Endothelial cell of umbilical vein (primary cell): ENCODE measurements at regions not wholly inside any gene's neighbourhood (a gene's known extent, or its start where the extent isn't known, plus 50 kb on each side); places are given as distances from the start of the nearest gene placed in this dataset.

Source experiments
- BruUV-seq: library from RNA; stranded (reverse); fragments of 400-500 nt; replicated peaks from 2 replicates; lab custom pipeline; 2021; lab: Mats Ljungman, UMichigan
- CTCF ChIA-PET: fragments of 300-600, 350-600 bp; sonication (Branson Sonifier 250); formaldehyde crosslinking; loops from one replicate; lab custom pipeline; 2021; ENCODE audit warnings: antibody characterized with exemption, inconsistent platforms; lab: Charles Lee
- POLR2A ChIA-PET: fragments of 300-600, 350-600 bp; sonication (Branson Sonifier 250); formaldehyde crosslinking; loops from one replicate; lab custom pipeline; 2021; ENCODE audit warnings: antibody characterized with exemption, inconsistent platforms; lab: Charles Lee
- DNase-seq: peaks from one replicate; pipeline ENCODE4 v3.0.0-alpha.2; 2011; ENCODE audit warnings: low read depth, low spot score
- FAIRE-seq: peaks from 2 replicates; lab custom pipeline; 2011; peaks lifted over from hg19 to GRCh38; lab: Jason Lieb, UNC
- H2AFZ ChIP-seq: 2 replicates; pipeline ENCODE4 v1.6.0; 2012; ENCODE audit warnings: low read depth, low read length, control low read depth, inconsistent platforms
- H3K27ac ChIP-seq: 2 replicates; pipeline ENCODE4 v1.5.1; 2011; ENCODE audit warnings: low read depth, mild to moderate bottlenecking, control low read depth, low read length, moderate library complexity; ENCODE audit not compliant: insufficient read depth
- H3K27me3 ChIP-seq, 2 experiments: 2 replicates each; pipeline versions ENCODE4 v1.6.0 to v1.6.1; 2011; ENCODE audit warnings: low read length in 2 of 2, mixed read lengths in 1 of 2; ENCODE audit not compliant: control insufficient read depth in 2 of 2, insufficient read depth in 2 of 2
- H3K36me3 ChIP-seq, 2 experiments: 2 replicates in 1 of 2; 3 replicates in 1 of 2; pipeline ENCODE4 v1.5.1; 2011; ENCODE audit warnings: low read length in 2 of 2, mild to moderate bottlenecking in 1 of 2, moderate library complexity in 1 of 2; ENCODE audit not compliant: control insufficient read depth in 2 of 2, insufficient read depth in 2 of 2; ENCODE audit errors: extremely low read depth in 1 of 2
- H3K4me1 ChIP-seq: 3 replicates; pipeline ENCODE4 v1.5.1; 2011; ENCODE audit warnings: mild to moderate bottlenecking, low read length; ENCODE audit not compliant: control insufficient read depth, insufficient read depth; ENCODE audit errors: extremely low read depth
- H3K4me2 ChIP-seq: 2 replicates; pipeline ENCODE4 v1.6.1; 2011; ENCODE audit warnings: low read length, control low read depth, mixed read lengths; ENCODE audit not compliant: insufficient read depth
- H3K4me3 ChIP-seq, 3 experiments: fragments of 200-600 bp in 1 of 3; sonication (generic), shearing (Covaris generic) in 1 of 3; replicated peaks in 1 of 3; 2 replicates each; pipeline ENCODE4 v1.5.1; 2011 to 2016; ENCODE audit warnings: control low read depth in 3 of 3, low read length in 3 of 3, mild to moderate bottlenecking in 2 of 3, inconsistent platforms in 1 of 3, low read depth in 1 of 3, moderate library complexity in 1 of 3; ENCODE audit not compliant: insufficient read depth in 1 of 3
- H3K79me2 ChIP-seq: 2 replicates; pipeline ENCODE4 v1.6.0; 2012; ENCODE audit warnings: low read length, inconsistent platforms; ENCODE audit not compliant: control insufficient read depth, insufficient read depth
- H3K9ac ChIP-seq: replicated peaks from 2 replicates; pipeline ENCODE3; 2011; ENCODE audit warnings: low read length, control low read depth; ENCODE audit not compliant: insufficient read depth; ENCODE audit errors: extremely low read depth
- H3K9me1 ChIP-seq: replicated peaks from 3 replicates; pipeline ENCODE4 v1.6.0; 2011; ENCODE audit warnings: mild to moderate bottlenecking, low read length; ENCODE audit not compliant: control insufficient read depth, insufficient read depth; ENCODE audit errors: extremely low read depth
- H3K9me3 ChIP-seq: replicated peaks from 2 replicates; pipeline ENCODE4 v1.5.1; 2012; ENCODE audit warnings: low read length, inconsistent platforms; ENCODE audit not compliant: control insufficient read depth, insufficient read depth
- H4K20me1 ChIP-seq: replicated peaks from 2 replicates; pipeline ENCODE3; 2011; ENCODE audit warnings: mild to moderate bottlenecking, low read length; ENCODE audit not compliant: control insufficient read depth, insufficient read depth; ENCODE audit errors: extremely low read depth
- CTCF ChIP-seq, 2 donors: IDR thresholded peaks; 1 replicate in 1 of 2; 2 replicates in 1 of 2; pipeline ENCODE4 v1.5.1; 2011; ENCODE audit warnings: low read length in 2 of 2, mild to moderate bottlenecking in 2 of 2, moderate library complexity in 2 of 2, control low read depth in 1 of 2, inconsistent platforms in 1 of 2, low read depth in 1 of 2; ENCODE audit not compliant: insufficient read depth in 1 of 2; ENCODE audit errors: extremely low read depth in 1 of 2
- EZH2 ChIP-seq: IDR thresholded peaks from 2 replicates; pipeline ENCODE4 v1.6.1; 2012; ENCODE audit warnings: borderline replicate concordance, low read depth, mild to moderate bottlenecking, moderate library complexity, low read length, inconsistent platforms; ENCODE audit not compliant: severe bottlenecking
- FOS ChIP-seq: IDR thresholded peaks from 2 replicates; pipeline ENCODE4 v1.6.1; 2011; ENCODE audit warnings: mild to moderate bottlenecking, low read length, moderate library complexity, borderline replicate concordance; ENCODE audit not compliant: insufficient read depth
- GATA2 ChIP-seq: IDR thresholded peaks from 2 replicates; pipeline ENCODE4 v1.7.0; 2011; ENCODE audit warnings: low read depth, mild to moderate bottlenecking, moderate library complexity, mixed read lengths, low read length; ENCODE audit not compliant: insufficient read length, insufficient read depth
- JUN ChIP-seq: IDR thresholded peaks from 2 replicates; pipeline ENCODE4 v1.6.1; 2011; ENCODE audit warnings: borderline replicate concordance, low read depth; ENCODE audit not compliant: insufficient read length, insufficient read depth
- MAX ChIP-seq: IDR thresholded peaks from 2 replicates; pipeline ENCODE4 v1.6.1; 2011; ENCODE audit not compliant: insufficient read depth, insufficient read length
- MYC ChIP-seq: IDR thresholded peaks from one replicate; pipeline ENCODE4 v1.6.1; 2011; ENCODE audit warnings: mild to moderate bottlenecking, low read depth, low read length
- POLR2A ChIP-seq: IDR thresholded peaks from 2 replicates; pipeline ENCODE4 v1.6.1; 2012; ENCODE audit warnings: low read depth, mild to moderate bottlenecking, control low read depth, low read length
- POLR2AphosphoS5 ChIP-seq: IDR thresholded peaks from 2 replicates; pipeline ENCODE4 v1.6.1; 2012; ENCODE audit warnings: low read depth, mild to moderate bottlenecking, control low read depth, low read length, moderate library complexity; ENCODE audit not compliant: insufficient read depth
- dilution Hi-C: fragments of 300-500 bp; cut with MboI; formaldehyde crosslinking; loops from one replicate; pipeline ENCODE4 v1.15.0; 2019; ENCODE audit warnings: low sequenced_read_pairs; ENCODE audit not compliant: extremely low pct_ligation_motif_present
- intact Hi-C: fragments of 100-400 bp; cut with micrococcal nuclease; formaldehyde crosslinking; loops from one replicate; pipeline ENCODE4 v1.10.0; 2022

GRCh38 chr14:65261425-65261920 is 151.1 kb upstream of the FUT8 start:
- Histone ChIP-seq H3K9me1 (no peaks in the 10 kb centered on the region), H3K4me1 (peaks cover 22% of the 10 kb centered on the region), H3K9ac (no peak overlapping the region), H3K79me2 (no peaks in the 10 kb centered on the region), H3K9me3 (no peaks in the 10 kb centered on the region), H4K20me1 (no peaks in the 10 kb centered on the region), H3K36me3 (no peaks in the 10 kb centered on the region), H3K27me3 (no peaks in the 10 kb centered on the region), H3K27ac (no peak overlapping the region), H2AFZ (no peak overlapping the region), H3K4me3 (no peak overlapping the region), H3K4me2 (no peak overlapping the region)
- CTCF ChIA-PET = interaction anchor here (0.8 kb wide), 1 partner anchor 83 kb away, joined by 3 read pairs; no protein-coding TSS in a partner anchor
- TF ChIP-seq CTCF (IDR thresholded peaks at IDR 0.05; ENCODE audit: extremely low read depth in 1 of 2, insufficient read depth in 1 of 2, low read depth in 1 of 2, low read length in 2 of 2) (no peak), POLR2AphosphoS5 (no peak), POLR2A (no peak), GATA2 (no peak), JUN (no peak), EZH2 (no peak), MAX (no peak), FOS (no peak), MYC (no peak)
- intact Hi-C loops = no loop called here
- dilution Hi-C loops = no loop called here
- DNase-seq (no peak), FAIRE-seq (no peak)
- POLR2A ChIA-PET = no interaction called here
- BruUV-seq = no TSS peak
